Fibroblast of skin of right biceps (primary cell): ENCODE measurements at regions not wholly inside any gene's neighbourhood (a gene's known extent, or its start where the extent isn't known, plus 50 kb on each side); places are given as distances from the start of the nearest gene placed in this dataset.
"Not testable (repeated sequence)": the region's sequence is repeated elsewhere in the genome, so short reads cannot be mapped to it uniquely, and the experiment has no call there.

Experiments
- DNase-seq: peaks from one replicate; pipeline ENCODE4 v3.0.0-alpha.2; 2013

DNA sequence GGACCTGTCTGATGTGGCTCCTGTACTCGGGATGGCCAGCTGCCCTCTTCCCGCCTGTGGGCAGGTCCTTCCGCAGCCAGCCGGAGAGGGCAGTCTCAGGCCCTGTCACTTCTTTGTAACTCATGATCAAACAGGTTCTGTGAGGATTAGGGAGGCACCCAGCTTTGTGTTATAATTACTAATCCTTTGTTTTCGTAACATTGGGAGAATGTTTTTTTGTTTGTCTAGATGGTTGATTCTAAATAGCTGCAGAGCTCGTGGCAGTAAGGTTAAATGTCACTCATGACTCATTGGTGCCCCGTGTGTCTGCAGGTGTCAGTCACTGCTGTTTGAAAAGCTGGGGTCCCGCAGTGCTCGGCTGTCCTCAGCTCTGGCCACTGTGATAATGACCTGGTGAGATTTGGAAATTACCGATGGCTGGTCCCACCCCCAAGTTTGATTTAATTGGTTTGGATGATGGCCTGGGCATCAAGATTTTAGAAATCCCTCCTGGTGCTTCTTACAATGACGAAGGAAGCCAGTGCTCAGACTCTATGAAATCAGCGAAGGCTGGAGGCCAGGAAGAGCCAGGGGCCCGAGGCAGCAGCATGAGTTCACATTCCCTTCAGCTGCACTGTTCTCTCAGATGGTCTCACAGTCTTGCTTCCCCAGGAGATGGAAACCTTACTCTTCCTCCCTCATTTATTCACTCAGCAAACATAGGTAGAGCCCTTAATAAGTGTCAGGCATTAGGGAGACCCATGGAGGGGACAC lies 172.8 kb downstream of the VAPA start:
- DNase-seq = no peak

DNA sequence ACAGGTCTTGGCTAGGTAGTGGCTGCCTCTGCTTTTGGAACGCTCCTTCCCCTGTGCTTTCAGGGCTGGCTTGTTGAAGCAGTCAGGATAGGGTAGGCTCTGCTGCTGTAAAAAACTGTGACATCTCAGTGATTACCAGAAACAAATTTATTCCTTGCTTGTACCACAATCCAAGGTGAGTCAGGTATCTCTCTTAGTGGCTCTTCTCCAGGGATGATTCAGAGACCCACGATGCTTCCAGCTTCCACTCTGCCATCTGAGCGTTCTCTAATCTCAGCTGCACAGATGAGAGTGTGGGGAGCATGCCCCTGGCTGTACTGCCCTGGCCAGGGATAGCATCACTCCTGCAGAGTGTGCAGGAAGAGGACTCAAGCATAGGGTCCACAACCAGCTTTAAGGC lies 174.9 kb downstream of the VAPA start:
- DNase-seq = no peak

DNA sequence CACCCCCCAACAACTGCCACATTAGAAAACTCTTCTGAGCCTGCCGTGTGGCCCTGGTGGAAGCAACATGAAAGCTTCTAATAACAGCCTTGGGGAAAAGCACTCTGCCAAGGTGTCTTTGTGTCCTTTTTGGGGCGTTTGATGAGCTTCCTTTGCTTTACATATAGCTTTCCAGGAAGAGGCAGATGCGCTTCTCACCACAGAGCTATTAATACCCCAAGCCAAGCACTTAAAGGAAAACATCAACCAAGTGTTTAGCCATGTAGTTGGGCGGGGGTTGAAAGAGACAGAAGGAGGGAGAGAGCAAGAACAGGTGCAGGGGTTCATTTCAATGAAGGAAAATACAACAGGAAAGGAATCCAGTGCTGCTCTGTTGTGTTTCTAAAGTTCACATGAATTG lies 176.1 kb downstream of the VAPA start:
- no peak for DNase-seq

- no peak for DNase-seq
Measured at GRCh38 chr18:10090668-10091067, 176.9 kb downstream of the VAPA start.

DNA sequence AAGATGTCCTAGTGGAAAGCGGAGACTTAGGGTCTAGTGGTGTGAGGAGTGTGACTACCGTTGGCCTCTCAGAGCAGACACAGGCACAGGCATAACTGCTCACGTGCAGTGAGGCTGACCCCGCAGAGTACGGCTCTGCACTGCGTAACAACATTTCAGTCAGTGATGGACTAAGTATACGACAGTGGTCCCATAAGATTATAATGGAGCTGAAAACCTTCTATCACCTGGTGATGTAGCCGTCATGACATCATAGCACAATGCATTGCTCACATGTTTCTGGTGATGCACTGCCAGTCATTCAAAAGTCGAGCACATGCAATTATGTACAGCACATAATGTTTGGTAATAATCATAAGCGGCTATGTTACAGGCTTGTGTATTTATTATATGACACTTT lies 179.6 kb downstream of the VAPA start:
- DNase-seq = no peak

DNA sequence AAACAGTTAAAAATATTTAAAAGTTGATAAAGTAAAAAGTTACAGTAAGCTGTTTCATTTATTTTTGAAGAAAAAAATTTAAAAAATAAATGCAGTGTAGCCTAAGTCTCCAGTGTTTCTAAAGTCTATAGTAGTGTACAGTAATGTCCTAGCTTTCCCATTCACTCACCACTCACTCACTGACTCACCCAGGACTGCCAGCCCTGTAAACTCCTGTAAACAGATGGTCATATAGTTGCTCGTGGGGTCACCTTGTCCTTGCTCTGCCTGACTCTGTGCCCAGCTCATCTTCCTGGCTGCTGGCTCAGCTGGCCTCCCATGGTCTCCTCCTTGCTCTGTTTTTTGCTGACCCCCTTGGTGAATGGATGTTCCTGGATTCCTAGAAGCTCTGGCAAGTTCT lies 180.3 kb downstream of the VAPA start:
- DNase-seq = peak; percentile 28

GRCh38 chr18:10094655-10095054 lies 180.8 kb downstream of the VAPA start:
- no peak for DNase-seq

DNA sequence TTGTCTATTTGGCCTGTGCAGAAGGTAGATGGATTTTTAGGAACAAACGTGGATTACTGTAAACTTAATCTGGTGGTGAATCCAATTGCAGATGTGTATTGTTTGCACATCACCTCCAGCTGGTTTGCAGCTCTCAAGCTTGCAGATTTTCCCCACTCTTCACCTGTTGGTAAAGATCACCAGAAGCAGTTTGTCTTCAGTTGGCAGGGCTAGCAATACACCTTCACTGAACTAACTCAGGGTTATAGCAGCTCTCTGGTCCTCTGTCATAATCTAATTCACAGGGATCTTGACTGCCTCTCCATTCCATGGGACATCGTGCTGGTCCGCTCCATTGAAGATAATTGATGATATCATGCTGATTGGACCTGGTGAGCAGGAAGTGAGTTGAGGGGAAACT lies 181.5 kb downstream of the VAPA start:
- no peak for DNase-seq

DNA sequence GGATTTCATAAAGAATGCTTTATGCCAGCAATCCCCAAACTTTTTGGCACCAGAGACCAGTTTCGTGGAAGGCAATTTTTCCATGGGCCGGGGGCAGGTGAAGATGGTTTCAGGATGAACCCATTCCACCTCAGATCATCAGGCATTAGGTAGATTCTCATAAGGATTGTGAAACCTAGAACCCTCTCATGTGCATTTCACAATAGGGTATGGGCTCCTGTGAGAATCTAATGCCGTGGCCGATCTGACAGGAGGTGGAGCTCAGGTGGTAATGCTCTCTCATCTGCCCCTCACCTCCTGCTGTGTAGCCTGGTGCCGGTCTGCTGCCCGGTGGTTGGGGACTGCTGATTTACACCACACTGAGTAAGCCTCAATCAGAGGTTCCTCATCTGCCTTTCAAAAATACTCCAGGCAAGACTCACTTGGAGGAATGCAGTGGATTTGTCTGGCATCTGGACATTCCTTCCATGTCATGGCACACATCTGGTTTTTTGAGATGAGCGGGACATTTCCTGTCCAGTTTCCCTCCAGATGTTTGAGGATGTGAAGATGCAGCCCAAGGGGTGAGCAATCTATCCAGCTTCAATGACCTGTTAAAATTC lies 185.8 kb downstream of the VAPA start:
- peak; percentile 58 for DNase-seq

GRCh38 chr18:10100196-10100595 lies 186.4 kb downstream of the VAPA start:
- DNase-seq = no peak

DNA sequence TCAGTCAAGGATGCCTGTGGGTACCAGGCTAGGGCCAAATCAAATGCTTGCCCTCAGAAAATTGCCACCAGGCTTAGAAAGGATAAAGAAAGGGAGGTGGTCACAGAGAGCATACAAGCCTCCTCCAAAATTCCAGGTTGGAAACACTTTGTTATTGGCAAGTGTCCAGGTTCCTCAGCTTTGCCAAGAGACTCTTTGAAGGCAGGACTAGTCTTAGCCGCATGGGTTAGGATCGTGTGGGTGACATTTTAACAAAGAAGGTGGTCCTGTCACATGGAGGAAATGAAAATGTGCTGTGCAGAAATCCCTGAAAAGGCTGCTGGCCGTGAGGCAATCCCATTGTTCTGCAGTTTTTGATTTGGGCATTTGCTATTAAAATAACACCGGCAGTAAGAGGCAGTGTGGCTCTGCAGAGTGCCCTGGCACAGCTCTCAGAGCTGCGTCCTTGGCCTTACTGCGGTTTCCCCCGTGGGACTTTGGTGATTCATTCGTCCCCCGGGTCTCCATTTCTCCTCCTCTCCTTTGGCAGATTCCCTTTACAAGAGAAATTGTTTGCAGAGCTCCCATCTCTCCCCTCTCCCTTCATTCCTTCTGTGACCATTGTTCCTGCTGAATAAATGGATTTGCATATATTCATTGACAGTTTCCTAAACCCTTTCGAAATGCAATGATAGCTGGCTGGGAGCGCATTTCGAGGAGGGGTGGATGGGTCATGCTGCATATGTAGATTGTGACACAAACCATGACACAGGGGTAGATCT lies 187.3 kb downstream of the VAPA start:
- peak; percentile 72 for DNase-seq

- no peak for DNase-seq
Measured at GRCh38 chr18:10101729-10102128, 187.9 kb downstream of the VAPA start.

DNA sequence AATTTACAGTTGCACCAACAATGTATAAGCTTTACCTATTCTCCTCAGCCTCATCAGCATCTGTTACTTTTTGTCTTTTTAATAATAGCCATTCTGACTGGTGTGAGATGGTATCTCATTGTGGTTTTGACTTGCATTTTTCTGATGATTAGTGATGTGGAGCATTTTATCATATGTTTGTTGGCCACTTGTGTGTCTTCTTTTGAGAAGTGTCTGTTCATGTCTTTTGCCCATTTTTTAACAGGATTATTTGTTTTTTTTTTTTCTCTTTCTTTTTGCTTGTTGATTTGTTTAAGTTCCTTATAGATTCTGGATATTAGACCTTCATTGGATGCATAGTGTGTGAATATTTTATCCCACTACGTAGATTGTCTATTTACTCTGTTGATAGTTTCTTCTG lies 191.3 kb downstream of the VAPA start:
- not testable (repeated sequence) for DNase-seq

GRCh38 chr18:10111191-10111590 lies 197.4 kb downstream of the VAPA start:
- DNase-seq = no peak

DNA sequence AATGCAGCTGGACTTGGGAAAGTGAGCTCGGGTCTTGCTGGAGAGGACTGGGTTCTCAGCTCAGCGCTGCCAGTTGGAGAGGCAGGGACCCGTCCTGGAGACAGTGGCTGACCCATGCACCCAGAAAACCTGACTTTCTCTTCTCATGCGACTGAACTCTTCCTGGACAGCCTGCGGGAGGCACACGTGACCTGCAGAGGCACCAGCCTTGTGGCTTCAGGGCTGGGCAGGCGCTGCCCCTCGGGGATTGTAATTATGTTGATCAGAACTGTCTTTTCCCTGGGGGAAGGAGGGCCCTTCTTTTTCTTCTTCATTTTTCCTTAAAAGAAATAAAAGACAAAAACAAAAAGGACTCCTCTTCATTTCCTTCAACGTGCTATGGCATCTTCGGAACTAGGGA lies 198.1 kb downstream of the VAPA start:
- DNase-seq = no peak

GRCh38 chr18:10113121-10114022 lies 199.6 kb downstream of the VAPA start:
- no peak for DNase-seq

GRCh38 chr18:10114717-10115463 lies 201.1 kb downstream of the VAPA start:
- no peak for DNase-seq

DNA sequence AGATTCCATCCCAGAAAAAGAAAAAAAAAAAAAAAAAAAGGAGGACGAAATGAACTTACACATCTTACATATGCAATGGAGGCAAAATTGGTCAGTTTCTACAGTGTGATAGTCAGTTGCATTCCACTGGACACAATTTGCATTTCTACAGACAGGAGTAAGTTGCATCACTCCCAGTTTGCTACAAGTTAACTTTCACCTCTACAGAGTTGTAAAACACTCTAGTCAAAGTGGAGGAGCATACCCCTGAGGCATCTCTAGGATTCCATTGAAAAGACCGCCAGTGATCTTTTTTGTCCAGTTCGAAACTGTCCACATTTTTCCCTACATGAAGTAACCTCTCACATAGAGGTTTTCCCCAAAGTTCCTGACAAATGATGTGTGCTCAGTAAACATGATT lies 202.8 kb downstream of the VAPA start:
- DNase-seq = no peak

- no peak for DNase-seq
Measured at GRCh38 chr18:10119528-10119927, 205.7 kb downstream of the VAPA start.

DNA sequence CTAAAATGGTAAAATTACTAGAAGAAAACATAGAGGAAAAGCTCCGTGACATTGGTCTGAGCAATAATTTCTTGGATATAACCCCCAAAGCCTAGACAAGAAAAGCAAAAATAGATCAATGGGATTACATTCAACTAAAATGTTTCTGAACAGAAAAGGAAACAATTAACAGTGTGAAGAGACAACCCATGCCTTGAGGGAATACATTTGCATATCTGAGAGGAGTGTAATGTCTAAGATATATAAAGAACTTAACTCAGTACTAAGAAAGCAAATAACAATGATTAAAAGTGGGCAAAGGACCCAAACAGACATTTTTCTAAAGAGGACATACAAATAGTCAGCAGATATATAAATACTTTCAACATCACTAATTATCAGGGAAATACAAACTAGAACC lies 206.2 kb downstream of the VAPA start:
- no peak for DNase-seq

DNA sequence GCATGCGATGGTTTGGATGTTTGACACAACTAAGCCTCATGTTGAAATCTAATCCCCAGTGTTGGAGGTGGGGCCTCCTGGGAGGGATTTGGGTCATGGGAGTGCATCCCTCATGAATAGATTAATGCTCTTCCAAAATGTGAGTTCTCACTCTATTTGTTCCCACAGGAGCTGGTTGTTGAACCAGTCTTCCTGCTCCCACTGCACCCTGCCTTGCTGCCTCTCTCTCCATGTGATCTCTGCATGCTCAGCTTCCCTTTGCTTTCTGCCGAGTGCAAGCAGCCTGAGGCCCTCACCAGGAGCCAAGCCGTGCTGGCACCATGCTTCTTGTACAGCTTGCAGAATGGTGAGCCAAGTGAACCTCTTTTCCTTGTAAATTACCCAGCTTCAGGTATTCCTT lies 206.8 kb downstream of the VAPA start:
- no peak for DNase-seq

DNA sequence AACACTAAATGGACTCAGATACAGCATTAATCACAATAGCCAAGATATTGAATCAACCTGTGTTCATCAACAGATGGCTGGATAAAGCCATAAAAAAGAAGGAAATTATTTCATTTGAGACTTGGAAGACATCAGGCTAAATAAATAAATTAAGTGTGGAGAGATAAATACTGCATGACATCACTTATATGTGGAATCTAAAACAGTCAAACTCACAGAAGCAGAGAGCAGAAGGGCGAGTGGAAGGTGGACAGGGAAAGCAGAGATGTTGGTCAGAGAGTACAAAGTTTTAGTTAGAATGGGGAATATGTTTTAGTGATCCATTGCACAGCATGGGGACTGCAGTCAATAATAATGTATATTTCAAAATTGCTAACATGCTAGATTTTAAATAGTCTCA lies 207.2 kb downstream of the VAPA start:
- no peak for DNase-seq
